GM18909 (cell line): ENCODE measurements at regions not wholly inside any gene's neighbourhood (a gene's known extent, or its start where the extent isn't known, plus 50 kb on each side); places are given as distances from the start of the nearest gene placed in this dataset.

Experiments
- ATAC-seq: cut with Tn5 transposase; IDR thresholded peaks from one replicate; pipeline ENCODE4 v1.9.1; 2021; ENCODE audit warnings: mild to moderate bottlenecking; ENCODE audit not compliant: unreplicated experiment, poor library complexity

DNA sequence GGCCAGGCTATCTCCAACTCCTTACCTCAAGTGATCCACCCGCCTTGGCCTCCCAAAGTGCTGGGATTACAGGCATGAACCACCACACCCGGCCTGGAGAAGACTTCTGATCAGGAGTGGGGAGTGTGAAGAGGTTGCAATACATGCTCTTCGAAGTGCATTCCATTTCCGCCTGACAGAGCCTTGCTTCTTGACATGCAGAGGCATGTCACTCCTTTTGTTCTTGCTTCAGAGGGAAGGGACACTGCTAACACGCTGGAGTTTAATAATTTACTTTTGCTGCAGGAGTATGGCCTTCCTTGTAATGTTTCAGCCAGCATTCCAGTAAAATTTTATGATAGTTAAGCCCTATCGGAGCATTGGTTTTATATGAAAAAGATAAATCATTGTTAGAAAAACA lies 74.9 kb downstream of the SLC25A47 start:
- ATAC-seq, result no peak

DNA sequence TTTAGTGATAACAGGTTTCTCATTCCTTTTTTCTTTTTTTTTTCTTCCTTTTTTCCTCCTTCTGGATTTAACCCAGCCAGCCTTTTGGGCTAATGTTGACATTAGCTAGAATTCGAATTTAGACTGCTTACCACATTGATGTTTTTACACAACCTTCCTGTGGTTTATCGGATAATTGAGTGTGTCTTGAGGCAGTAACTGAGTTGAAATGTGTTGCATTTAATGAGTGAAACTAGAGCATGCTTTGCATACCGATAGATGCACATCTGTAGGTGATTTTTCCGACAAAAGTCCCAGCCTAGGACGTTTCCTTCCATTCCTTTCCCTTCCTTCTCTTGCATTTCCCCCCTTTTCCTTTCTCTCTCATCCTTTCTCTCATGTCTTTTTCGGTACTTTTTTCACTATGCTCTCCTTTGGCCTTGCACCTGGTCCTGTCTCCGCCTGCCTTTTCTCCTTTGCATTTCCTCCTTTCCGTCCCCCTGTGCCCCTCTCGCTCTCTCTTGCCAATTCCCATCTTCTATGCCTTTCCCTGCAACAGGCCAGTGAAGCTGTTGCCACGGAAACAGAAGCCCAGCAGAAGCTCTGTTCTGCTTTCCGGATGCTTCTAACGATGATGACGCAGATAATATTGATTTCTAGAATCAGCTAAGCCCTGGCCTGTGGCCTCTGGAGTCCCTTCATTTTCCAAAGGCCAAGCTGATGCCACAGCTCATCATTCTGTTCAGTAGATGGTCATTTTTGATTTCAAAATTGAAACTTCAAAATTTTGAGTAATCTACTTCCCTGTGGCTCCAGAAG lies 76.1 kb downstream of the SLC25A47 start:
- no peak for ATAC-seq

DNA sequence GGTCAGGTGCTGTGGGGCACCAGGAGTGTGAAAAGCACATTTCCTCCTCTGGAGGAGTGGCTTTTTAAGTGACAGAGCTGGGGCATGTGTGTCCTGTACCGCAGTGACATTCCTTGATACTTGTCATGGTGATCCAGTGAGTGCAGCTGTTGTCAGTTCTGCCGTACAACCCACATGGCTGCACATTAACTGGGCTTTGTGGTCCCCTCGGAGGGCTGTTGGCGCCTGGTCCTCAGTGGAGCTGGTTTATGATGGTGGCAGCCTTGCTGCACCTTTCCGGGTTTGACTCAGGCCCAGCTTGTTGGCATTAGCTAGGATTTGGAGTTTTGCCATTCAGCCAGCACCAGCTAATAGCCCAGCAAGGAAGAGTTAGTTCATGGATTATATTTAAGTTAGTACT lies 77.0 kb downstream of the SLC25A47 start:
- no peak for ATAC-seq

DNA sequence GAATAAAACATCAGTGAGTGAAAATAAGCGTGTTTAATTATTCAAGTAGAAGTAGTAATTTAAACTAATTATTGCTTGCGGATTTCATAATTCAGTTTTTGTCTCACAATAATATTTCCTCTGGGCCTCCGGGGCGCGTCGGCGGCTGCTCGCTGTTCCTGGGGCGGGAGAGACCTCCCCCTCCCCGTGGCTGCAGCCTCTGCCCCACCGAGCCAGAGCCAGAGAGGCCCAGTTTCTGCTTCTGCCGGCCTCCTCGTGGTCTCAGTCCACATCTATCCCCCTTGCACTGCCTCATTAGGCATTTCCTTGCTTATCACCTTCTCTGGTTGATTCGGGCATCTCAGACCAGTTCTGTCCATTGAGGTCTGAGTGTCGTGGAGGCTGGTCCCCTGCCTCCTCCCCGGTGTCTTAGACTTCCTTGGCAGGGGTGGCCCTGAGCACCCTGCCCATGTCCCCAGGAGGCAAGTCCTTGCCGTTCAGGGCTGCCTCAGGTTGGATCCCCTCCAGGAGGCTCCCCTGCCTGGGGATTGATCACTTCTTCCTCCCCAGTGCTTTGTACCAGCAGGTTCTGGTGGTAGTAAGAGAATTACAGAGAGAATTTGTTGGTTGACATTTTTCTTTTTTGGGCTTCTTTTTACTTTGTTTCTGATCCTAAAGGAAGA lies 78.0 kb downstream of the SLC25A47 start:
- no peak for ATAC-seq

DNA sequence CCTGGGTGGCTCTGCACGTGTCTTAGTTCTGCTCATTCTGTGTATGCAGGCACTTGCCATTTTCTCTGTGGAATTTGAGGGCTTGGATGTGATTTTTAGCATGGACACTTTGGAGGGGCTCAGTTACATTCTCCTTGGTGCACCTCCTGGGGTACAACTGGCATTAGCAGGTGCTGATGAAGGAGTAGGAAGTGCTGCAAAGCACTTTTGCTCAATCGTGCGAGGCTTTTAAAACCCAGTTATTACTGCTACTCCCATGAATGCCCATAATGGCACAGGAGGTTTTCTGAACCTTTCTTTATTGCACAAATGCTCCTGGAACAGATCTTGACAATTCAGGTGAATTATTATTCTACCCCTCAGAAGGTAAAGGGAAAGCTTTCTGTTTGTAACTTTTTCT lies 78.7 kb downstream of the SLC25A47 start:
- no peak for ATAC-seq

DNA sequence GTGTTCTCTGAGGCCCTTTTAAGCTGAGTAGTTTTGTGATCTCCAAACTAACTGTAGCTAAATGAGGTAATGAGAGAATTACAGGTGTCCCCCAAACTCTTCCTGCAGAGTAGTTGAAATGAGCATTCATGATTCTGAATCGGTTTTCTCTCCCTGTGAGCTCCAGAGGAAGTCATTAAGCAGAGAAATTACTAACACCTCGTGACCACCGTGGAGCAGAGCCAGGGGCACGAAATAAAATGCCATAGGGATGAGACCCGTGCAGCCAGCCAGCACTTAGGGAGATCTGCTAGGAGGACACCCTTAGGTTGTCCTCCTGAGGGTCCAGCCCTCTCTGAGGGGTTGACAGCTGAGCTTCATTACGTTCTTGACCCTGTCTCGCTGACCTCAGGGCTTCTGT lies 79.5 kb downstream of the SLC25A47 start:
- ATAC-seq, result no peak

DNA sequence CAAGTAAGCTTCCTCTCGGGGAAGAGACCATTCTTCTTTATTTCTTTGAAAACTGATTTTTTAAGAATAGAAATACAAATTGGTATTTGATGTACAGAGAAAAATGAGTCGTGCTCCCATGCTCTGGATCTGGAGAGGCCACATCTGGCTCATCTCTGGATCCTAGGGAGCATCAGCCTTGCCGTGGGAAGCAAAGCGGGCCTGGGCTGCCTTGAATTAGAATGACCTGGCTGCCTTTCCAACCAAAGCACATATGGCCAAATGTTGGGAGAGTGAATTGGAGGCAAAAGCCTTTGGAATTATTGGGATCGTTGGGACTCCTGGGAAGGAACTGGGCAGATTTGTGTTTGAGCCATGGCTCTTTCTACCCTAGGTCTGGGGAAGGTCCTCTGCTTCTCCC lies 80.0 kb downstream of the SLC25A47 start:
- ATAC-seq, result no peak

DNA sequence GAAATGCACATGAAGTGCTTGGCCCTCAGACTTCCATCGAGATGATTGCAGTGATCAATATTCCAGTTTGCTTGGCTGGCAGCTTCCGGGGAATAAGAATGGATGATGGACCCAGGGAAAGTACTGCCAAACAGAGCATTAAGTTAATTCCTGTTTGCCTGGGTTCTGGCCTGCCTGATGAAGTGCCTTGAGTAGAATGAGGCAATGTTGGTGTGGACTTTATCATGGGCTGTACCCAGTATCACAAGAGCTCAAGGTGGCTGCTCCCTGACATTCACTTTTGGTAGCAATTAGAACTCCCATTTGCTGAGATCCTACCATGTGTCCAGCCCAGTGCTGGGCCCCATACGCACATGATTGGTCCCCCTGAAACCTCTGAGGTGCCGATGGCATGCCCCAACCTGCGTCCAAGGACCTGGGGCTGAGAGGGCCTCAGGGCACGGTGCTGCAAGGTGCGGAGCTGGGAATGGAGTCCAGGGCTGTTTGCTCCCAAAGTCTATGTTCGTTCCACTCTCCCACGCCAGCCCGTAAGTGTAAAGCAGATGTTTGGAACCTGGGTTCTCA lies 80.7 kb downstream of the SLC25A47 start:
- no peak for ATAC-seq

DNA sequence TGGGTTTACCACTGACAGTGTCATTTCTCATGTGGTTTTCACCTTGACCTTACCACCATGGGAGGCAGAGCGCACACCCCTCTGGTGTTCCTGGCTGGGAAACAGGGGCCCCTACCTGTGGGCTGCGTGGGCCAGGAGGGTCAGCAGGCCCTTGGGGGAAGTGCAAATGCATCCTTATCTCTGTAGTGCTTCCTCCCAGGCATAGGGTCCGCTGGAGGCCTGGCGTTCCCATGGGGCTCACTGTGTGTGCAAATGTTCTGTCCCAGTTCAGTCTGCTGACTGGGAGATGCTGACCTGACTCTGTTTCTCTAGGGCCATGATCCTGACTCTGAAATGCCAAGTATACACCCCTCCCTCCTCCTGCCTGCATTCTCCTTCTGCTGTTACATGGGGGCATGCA lies 81.3 kb downstream of the SLC25A47 start:
- no peak for ATAC-seq

DNA sequence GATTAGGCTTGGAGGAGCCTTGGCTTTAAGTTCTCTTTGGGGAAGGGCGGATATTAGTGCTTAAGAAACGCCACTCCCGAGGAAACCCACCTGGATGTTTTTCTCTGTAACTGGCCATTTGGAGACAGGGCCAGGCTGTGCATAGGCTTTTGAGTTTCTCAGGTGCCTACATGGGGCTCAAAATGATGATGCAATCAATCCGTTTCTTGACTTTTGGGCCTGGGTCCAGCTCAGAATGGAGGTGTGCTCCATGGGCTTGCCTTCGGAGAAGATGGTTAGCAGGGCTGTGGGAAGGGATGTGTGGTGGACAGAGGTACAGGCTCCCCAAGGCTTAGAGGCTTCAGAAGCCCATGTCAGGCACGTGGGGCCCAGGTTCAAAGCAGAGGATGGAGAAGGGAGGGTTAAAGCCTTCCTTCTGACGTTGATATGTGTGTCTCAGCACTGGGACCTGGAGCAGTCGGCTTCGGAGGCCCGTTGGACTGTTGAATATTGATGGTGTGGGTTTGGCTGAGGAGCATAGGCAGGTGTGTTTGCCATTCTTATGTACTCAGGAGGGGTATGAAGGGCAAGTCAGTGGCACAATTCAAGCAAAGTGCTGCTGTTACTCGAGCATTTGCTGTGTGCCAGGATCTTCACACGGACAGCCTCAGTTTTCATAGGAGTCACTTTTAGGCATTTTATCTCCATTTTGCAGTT lies 82.8 kb downstream of the SLC25A47 start:
- no peak for ATAC-seq

DNA sequence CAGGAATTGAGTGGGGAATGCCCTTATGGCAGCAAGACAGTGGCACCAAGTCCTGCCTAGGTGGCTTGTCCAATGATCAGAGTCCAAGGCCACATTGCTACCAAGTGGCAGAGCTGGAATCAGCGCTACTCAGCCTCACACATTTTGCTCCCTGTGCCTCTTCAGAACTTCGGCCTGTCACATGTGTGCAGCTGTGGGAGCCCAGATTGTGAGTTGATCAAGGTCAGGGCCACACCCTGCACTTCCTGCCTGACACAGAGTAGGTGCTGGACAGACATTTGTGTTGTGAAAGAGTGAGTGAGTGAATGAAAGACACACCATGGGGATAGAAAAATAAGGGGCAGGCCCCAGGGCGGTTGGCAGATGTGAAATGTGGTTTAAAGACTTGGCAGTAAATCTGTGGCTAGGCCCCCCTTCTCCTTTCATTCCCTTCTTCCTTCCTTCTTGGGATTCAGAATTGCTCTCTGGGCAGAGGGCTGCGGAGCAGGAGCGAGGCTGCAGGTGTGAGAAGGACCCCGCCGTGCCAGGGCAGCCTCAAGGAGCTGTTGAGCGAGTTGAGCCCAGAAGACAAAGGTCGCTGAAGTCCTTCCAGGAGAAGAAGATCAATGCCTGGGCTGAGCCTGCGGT lies 83.5 kb downstream of the SLC25A47 start:
- ATAC-seq, result no peak

DNA sequence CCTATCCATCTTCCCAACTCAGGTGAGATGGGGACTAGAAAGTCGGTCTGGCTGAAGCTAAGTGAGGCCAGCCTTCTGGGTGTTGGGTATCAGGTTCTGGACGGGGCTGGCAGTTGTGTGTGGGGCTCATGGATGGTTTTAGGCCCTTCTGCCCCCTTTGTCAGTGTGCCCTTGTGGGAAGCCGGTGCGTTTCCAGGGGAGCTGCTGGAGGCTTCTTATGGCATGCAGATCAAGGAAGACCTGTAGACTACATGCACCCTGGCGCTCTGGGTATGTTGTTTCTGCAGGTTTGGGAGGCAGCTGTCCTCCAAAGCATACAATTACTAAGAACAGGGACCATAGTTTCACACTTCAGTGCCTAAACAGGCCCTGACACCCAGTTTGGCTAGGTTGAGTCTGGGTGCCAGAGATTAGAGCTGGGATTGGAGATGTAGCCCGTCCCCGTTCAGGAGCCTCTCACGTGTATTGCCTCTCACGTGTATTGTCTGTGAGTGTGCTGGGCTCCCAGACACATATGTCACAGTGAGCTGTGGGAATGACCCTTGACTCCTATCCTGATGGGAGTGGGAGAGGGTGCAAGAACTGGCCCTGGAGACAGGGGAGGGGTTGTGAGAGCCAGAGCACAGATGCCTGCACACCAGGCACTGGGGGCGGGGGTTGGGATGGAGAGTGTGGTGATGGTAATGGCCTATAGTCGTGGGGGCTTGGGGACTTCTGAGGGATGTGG lies 84.4 kb downstream of the SLC25A47 start:
- no peak for ATAC-seq

DNA sequence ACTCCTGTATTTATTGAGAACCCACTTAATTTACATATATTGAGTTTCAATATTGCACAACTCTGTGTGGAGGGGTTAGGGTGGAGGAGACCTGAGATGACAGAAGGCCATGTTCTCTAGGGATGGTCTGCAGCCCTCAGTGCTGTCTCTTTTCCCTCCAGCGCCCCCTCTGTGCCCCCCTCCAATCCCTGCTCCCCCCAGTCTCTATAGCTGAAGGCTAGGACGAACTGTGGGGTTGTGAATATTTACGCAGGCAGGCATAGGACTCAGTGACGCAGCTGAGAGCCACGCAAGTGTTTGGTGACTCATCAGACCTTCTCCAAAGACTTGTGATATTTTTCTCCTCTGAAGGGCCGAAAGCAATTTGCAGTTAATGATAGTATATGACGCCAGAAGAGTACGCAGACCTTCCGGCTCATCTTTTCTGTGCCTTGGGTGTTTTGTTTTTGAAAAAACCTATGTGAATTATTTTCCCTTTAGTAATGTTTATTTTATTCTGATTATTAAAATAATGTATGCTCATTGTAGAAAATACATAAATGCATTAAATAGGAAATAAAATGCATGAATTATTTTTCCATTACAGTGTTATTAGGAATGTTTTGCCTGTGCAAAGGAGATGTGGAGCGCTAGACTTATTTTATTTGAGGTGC lies 85.3 kb downstream of the SLC25A47 start:
- ATAC-seq, result no peak

DNA sequence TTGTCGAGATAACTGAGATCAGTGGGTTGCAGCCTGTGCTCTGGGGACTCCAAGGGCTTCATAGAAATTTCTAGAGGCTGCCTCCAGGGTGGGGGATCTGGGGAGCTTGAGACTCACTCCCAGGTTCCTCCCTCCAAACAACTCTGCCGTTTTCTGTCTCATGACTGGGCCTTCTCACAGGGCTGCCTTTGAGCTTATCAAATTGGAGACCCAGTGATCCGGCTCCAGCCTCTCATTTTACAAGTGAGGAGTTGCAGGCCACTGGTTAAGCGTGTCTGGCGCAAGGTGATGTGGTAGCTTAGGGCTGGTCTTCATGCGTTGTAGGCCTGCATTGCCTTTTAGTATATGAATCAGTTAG lies 85.8 kb downstream of the SLC25A47 start:
- ATAC-seq, result no peak

DNA sequence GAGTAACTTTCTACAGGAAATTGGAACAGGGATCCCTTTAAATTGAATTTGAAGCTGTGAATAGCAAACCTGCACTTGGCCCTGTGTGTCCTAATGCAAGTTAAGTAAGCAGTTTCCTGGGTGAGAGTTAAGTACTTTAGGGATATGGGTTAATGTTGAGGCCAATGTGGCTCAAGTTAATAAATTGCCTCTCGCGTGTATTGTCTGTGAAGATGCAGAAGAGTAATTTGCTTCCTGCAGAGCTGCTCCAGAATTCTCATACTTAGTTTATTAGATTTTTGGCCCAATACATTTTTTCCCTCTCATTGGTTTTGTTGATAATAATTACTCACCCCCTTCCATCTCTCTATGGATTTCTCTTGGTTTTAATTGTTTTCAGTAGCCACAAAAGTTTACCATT lies 86.5 kb downstream of the SLC25A47 start:
- ATAC-seq, result no peak

DNA sequence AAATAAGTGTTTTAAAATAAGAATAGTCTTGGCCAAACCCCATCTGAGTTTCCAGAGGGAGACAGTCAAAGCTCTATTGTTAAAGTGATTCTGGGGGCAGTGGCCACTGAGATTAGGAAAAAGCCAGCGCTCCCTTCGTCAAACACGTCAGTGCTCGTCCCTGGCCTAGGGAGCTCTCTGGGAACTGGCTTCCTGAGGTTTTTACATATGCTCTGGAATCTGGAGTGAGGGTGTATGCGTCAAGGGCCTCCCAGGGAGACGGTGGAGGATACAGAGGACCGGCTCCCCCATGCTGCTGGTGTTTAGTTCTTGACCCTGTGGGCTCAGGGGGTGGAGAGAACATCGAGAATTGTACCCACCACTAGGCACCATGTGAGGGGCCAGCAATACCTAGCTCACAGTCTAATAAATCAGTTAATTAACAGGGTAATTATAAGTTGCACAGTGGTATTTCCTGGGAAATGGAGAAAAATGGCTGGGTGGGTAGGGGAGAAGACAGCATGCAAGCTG lies 87.0 kb downstream of the SLC25A47 start:
- no peak for ATAC-seq

DNA sequence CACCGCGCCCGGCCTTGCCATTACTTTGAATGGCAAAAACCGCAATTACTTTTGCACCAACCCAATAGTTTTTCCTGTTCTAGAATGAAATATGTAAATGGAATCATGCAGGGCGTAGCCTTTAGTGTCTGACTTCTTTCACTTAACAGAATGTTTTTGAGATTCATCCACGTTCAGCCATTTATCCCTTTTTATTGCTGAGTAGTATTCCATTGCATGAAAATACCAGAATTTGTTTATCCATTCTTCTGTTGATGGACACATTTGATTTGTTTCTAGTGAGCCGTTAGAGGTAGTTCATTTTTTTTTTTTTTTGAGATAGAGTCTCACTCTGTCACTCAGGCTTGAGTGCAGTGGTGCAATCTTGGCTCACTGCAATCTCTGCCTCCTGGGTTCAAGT lies 90.6 kb downstream of the SLC25A47 start:
- no peak for ATAC-seq

DNA sequence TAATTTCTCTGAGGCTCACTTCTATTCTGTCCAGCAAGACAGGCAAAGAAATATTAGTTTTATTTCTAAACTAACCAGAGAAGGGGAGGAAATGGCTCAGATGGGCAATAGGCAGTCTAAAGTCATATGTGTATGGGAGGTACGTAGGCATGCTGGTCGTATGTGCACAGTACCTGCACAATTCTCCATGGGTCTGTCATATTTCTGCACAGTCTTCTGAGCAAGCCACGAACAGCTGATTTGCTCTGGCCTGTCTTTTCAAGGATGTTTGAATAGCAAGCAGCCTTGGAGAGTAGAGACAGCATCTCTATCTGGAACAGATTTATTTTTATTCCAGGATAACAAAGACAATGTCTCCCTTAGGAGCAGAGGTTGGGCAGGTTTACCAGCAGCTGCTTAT lies 92.1 kb downstream of the SLC25A47 start:
- no peak for ATAC-seq

DNA sequence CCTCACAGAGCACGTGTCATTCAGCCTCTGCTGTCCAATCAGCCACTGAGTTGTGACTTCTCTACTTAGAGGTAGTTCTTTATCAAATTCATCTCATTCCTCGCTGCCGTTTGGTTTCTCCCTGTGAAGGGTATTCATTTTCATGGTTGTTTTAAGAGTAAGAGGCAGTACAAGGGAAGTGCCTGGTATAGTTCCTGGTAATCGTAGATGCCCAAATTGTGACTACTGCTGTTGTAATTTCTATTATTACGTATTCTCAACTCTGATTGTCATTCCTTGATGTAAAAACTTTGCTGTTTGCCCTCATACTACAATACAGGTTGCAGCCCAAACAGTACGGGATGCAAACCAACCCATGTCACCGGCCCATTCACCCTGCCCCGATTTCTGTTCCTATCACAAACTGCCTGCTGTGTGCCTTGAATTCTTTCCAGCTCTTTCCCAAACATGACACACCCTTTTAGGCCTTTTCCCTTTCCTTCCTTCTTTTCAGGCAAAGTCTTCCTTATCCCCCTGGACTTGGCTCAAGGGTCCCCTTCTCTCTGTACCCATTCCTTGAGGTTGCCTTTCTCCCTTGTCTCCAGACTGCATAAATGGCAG lies 93.0 kb downstream of the SLC25A47 start:
- ATAC-seq, result no peak
